Activated T-cell treated with anti-CD3 and anti-CD28 coated beads, Interleukin-2, amount 50 U/mL, for 4 hours (primary cell): ENCODE measurements at regions not wholly inside any gene's neighbourhood (a gene's known extent, or its start where the extent isn't known, plus 50 kb on each side); places are given as distances from the start of the nearest gene placed in this dataset.

Experiments used
- ATAC-seq, 2 donors: fragments of 200-7000 bp; cut with Tn5 transposase; one replicate each; pipeline ENCODE4 v1.10.0; 2021
- DNase-seq: peaks from one replicate; pipeline ENCODE4 v3.0.0-alpha.2; 2020
- H3K27me3 Mint-ChIP-seq: one replicate; pipeline ENCODE4 v1.8.0; 2021; ENCODE audit warnings: low read depth, mixed read lengths
- H3K36me3 Mint-ChIP-seq: one replicate; pipeline ENCODE4 v1.8.0; 2022; ENCODE audit warnings: mixed read lengths; ENCODE audit not compliant: insufficient read depth
- H3K4me1 Mint-ChIP-seq: one replicate; pipeline ENCODE4 v1.8.0; 2021; ENCODE audit warnings: low read depth, mixed read lengths
- H3K4me3 Mint-ChIP-seq: one replicate; pipeline ENCODE4 v1.8.0; 2021; ENCODE audit warnings: mild to moderate bottlenecking, moderate library complexity, mixed read lengths
- H3K9me3 Mint-ChIP-seq: one replicate; pipeline ENCODE4 v1.8.0; 2021; ENCODE audit warnings: mixed read lengths

GRCh38 chr4:182017038-182017437 is 226.2 kb upstream of the TENM3 start:
- H3K4me3 Mint-ChIP-seq = no peak overlapping the region
- no peaks in the 10 kb centered on the region for H3K27me3 Mint-ChIP-seq
- H3K9me3 Mint-ChIP-seq = no peaks in the 10 kb centered on the region
- DNase-seq = no peak
- ATAC-seq = no peak
- no peaks in the 10 kb centered on the region for H3K4me1 Mint-ChIP-seq
- no peaks in the 10 kb centered on the region for H3K36me3 Mint-ChIP-seq

GRCh38 chr4:182018691-182019090 is 224.5 kb upstream of the TENM3 start:
- ATAC-seq (no peak), DNase-seq (no peak)
- H3K36me3 Mint-ChIP-seq = no peaks in the 10 kb centered on the region
- no peak overlapping the region for H3K4me3 Mint-ChIP-seq
- H3K27me3 Mint-ChIP-seq = no peaks in the 10 kb centered on the region
- no peaks in the 10 kb centered on the region for H3K4me1 Mint-ChIP-seq
- H3K9me3 Mint-ChIP-seq = peaks cover 5% of the 10 kb centered on the region

GRCh38 chr4:182019148-182019652 is 224.0 kb upstream of the TENM3 start:
- Mint-ChIP-seq H3K4me3 (no peak overlapping the region), H3K36me3 (no peaks in the 10 kb centered on the region), H3K9me3 (peaks cover 5% of the 10 kb centered on the region), H3K27me3 (no peaks in the 10 kb centered on the region), H3K4me1 (no peaks in the 10 kb centered on the region)
- DNase-seq = no peak
- ATAC-seq = no peak

GRCh38 chr4:182022909-182023308 is 220.3 kb upstream of the TENM3 start:
- ATAC-seq = no peak
- Mint-ChIP-seq H3K27me3 (no peaks in the 10 kb centered on the region), H3K36me3 (no peaks in the 10 kb centered on the region), H3K4me3 (no peak overlapping the region), H3K9me3 (peaks cover 23% of the 10 kb centered on the region), H3K4me1 (no peaks in the 10 kb centered on the region)
- no peak for DNase-seq

GRCh38 chr4:182023469-182023868 is 219.7 kb upstream of the TENM3 start:
- Mint-ChIP-seq H3K36me3 (no peaks in the 10 kb centered on the region), H3K4me3 (no peak overlapping the region)

GRCh38 chr4:182042945-182043344 is 200.3 kb upstream of the TENM3 start:
- Mint-ChIP-seq H3K36me3 (no peaks in the 10 kb centered on the region), H3K4me1 (no peaks in the 10 kb centered on the region)
- ATAC-seq = no peak

More at GRCh38 chr4:182023469-182023868, 219.7 kb upstream of the TENM3 start:
- Mint-ChIP-seq H3K9me3 (peaks cover 29% of the 10 kb centered on the region), H3K4me1 (no peaks in the 10 kb centered on the region), H3K27me3 (no peaks in the 10 kb centered on the region)
- DNase-seq = no peak
- no peak for ATAC-seq

GRCh38 chr4:182048871-182049270 is 194.3 kb upstream of the TENM3 start:
- DNase-seq (no peak), ATAC-seq (no peak)
- H3K27me3 Mint-ChIP-seq = no peaks in the 10 kb centered on the region
- H3K9me3 Mint-ChIP-seq = no peaks in the 10 kb centered on the region
- no peaks in the 10 kb centered on the region for H3K36me3 Mint-ChIP-seq
- no peaks in the 10 kb centered on the region for H3K4me1 Mint-ChIP-seq
- no peak overlapping the region for H3K4me3 Mint-ChIP-seq

More at GRCh38 chr4:182042945-182043344, 200.3 kb upstream of the TENM3 start:
- DNase-seq = no peak
- Mint-ChIP-seq H3K9me3 (no peaks in the 10 kb centered on the region), H3K27me3 (no peaks in the 10 kb centered on the region), H3K4me3 (no peak overlapping the region)

- ATAC-seq = no peak
- DNase-seq = no peak
- Mint-ChIP-seq H3K27me3 (no peaks in the 10 kb centered on the region), H3K36me3 (no peaks in the 10 kb centered on the region), H3K4me1 (no peaks in the 10 kb centered on the region), H3K4me3 (no peak overlapping the region), H3K9me3 (peaks cover 4% of the 10 kb centered on the region)
Observed at GRCh38 chr4:182056866-182057265, 186.3 kb upstream of the TENM3 start.

- Mint-ChIP-seq H3K4me3 (no peak overlapping the region), H3K36me3 (no peaks in the 10 kb centered on the region), H3K9me3 (peaks cover 4% of the 10 kb centered on the region), H3K27me3 (no peaks in the 10 kb centered on the region), H3K4me1 (no peaks in the 10 kb centered on the region)
- ATAC-seq = no peak
- DNase-seq = no peak
Observed at GRCh38 chr4:182062458-182062857, 180.7 kb upstream of the TENM3 start.

GRCh38 chr4:182062936-182063335 is 180.3 kb upstream of the TENM3 start:
- Mint-ChIP-seq H3K4me3 (no peak overlapping the region), H3K36me3 (no peaks in the 10 kb centered on the region), H3K27me3 (no peaks in the 10 kb centered on the region), H3K9me3 (peaks cover 4% of the 10 kb centered on the region), H3K4me1 (no peaks in the 10 kb centered on the region)
- ATAC-seq (no peak), DNase-seq (no peak)

GRCh38 chr4:182063651-182064050 is 179.6 kb upstream of the TENM3 start:
- DNase-seq = no peak
- H3K9me3 Mint-ChIP-seq = peaks cover 4% of the 10 kb centered on the region
- no peaks in the 10 kb centered on the region for H3K36me3 Mint-ChIP-seq
- H3K4me3 Mint-ChIP-seq = no peak overlapping the region
- H3K27me3 Mint-ChIP-seq = no peaks in the 10 kb centered on the region
- ATAC-seq = no peak
- H3K4me1 Mint-ChIP-seq = no peaks in the 10 kb centered on the region

GRCh38 chr4:182065255-182065654 is 177.9 kb upstream of the TENM3 start:
- Mint-ChIP-seq H3K36me3 (no peaks in the 10 kb centered on the region), H3K4me1 (no peaks in the 10 kb centered on the region), H3K27me3 (no peaks in the 10 kb centered on the region), H3K9me3 (peaks cover 4% of the 10 kb centered on the region), H3K4me3 (no peak overlapping the region)
- ATAC-seq = no peak
- no peak for DNase-seq

- Mint-ChIP-seq H3K4me3 (no peak overlapping the region), H3K9me3 (peaks cover 4% of the 10 kb centered on the region), H3K4me1 (no peaks in the 10 kb centered on the region), H3K36me3 (no peaks in the 10 kb centered on the region), H3K27me3 (no peaks in the 10 kb centered on the region)
- ATAC-seq = no peak
- DNase-seq = no peak
Observed at GRCh38 chr4:182066037-182066436, 177.2 kb upstream of the TENM3 start.

- Mint-ChIP-seq H3K4me1 (no peaks in the 10 kb centered on the region), H3K4me3 (no peak overlapping the region), H3K9me3 (peaks cover 4% of the 10 kb centered on the region), H3K36me3 (no peaks in the 10 kb centered on the region), H3K27me3 (no peaks in the 10 kb centered on the region)
- no peak for DNase-seq
- no peak for ATAC-seq
Observed at GRCh38 chr4:182067828-182068227, 175.4 kb upstream of the TENM3 start.

- DNase-seq (no peak), ATAC-seq (no peak)
- Mint-ChIP-seq H3K27me3 (no peaks in the 10 kb centered on the region), H3K9me3 (peaks cover 4% of the 10 kb centered on the region), H3K4me3 (no peak overlapping the region), H3K36me3 (no peaks in the 10 kb centered on the region), H3K4me1 (no peaks in the 10 kb centered on the region)
Observed at GRCh38 chr4:182068920-182069319, 174.3 kb upstream of the TENM3 start.

- no peak for DNase-seq
- Mint-ChIP-seq H3K9me3 (no peaks in the 10 kb centered on the region), H3K4me1 (no peaks in the 10 kb centered on the region), H3K4me3 (no peak overlapping the region), H3K27me3 (no peaks in the 10 kb centered on the region), H3K36me3 (no peaks in the 10 kb centered on the region)
- no peak for ATAC-seq
Observed at GRCh38 chr4:182073278-182073677, 169.9 kb upstream of the TENM3 start.
